Left lung (tissue), 4 donors: ENCODE measurements at regions not wholly inside any gene's neighbourhood (a gene's known extent, or its start where the extent isn't known, plus 50 kb on each side); places are given as distances from the start of the nearest gene placed in this dataset.

ENCODE experiments used
- ATAC-seq: fragments of 200-7000 bp; cut with Tn5 transposase; one replicate; pipeline ENCODE4 v1.9.1; 2020; ENCODE audit warnings: moderate library complexity
- DNase-seq, 4 donors: peaks; one replicate each; pipeline ENCODE4 v3.0.0-alpha.2; 2013 to 2020
- H3K27ac ChIP-seq, 2 donors: fragments of 200-600 bp; sonication (generic) in 1 of 2; one replicate each; pipeline versions ENCODE4 v1.5.0 to v1.8.0; 2020 to 2021
- H3K27me3 ChIP-seq, 2 donors: fragments of 200-600 bp; sonication (generic) in 1 of 2; one replicate each; pipeline versions ENCODE4 v1.5.0 to v1.8.0; 2020 to 2021
- H3K36me3 ChIP-seq, 2 donors: fragments of 200-600 bp; sonication (generic) in 1 of 2; one replicate each; pipeline versions ENCODE4 v1.5.0 to v1.8.0; 2020 to 2021
- H3K4me1 ChIP-seq, 2 donors: fragments of 200-600 bp; one replicate each; pipeline ENCODE4 v1.8.0; 2021
- H3K4me3 ChIP-seq, 2 donors: fragments of 200-600 bp; sonication (generic) in 1 of 2; one replicate each; pipeline versions ENCODE4 v1.5.0 to v1.8.0; 2020 to 2021; ENCODE audit warnings: mild to moderate bottlenecking in 1 of 2
- H3K9me3 ChIP-seq, 2 donors: fragments of 200-600 bp; sonication (generic) in 1 of 2; one replicate each; pipeline versions ENCODE4 v1.5.0 to v1.8.0; 2020 to 2021
- intact Hi-C, 2 donors: fragments of 100-400 bp; cut with DNase I; formaldehyde crosslinking; loops; one replicate each; pipeline versions ENCODE4 v1.11.2 to v1.14.2; 2022
- TF ChIP-seq, protein P1 (sequence below), 2 donors: fragments of 200-600 bp; sonication (generic) in 1 of 2; IDR thresholded peaks; one replicate each; pipeline versions ENCODE4 v1.5.0 to v1.8.0; 2021; ENCODE audit warnings: antibody characterized with exemption in 2 of 2
- donor health status: DM: no; HTN: yes; CAD: no.
- donor health status: DM: no; HTN: no; CAD: no.

DNA sequence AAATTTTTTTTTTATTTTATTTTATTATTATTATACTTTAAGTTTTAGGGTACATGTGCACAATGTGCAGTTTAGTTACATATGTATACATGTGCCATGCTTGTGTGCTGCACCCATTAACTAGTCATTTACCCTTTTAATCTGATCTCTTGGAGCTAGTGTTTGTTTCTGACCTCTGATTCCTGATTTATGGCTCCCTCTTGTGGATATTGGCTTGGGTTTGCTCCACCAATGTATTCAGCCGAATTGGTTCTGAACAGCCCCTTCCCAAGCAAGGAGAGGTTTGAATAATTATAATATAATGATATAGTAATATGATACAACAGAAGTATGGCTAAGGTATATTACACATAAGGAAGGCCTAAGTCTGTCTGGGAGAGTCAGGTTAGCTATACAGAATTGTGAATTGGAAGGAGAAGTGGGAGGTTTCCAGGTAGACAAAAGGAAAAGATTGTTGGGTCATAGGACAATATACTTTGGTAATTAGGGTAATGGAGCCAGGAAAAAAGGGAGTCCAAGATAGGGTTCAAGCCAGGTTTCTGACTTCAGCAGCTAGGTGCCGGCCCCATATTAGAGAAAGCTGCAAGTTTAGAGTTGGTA is 53.1 kb upstream of the HMCN1 start:
- TF ChIP-seq, protein P1, sequence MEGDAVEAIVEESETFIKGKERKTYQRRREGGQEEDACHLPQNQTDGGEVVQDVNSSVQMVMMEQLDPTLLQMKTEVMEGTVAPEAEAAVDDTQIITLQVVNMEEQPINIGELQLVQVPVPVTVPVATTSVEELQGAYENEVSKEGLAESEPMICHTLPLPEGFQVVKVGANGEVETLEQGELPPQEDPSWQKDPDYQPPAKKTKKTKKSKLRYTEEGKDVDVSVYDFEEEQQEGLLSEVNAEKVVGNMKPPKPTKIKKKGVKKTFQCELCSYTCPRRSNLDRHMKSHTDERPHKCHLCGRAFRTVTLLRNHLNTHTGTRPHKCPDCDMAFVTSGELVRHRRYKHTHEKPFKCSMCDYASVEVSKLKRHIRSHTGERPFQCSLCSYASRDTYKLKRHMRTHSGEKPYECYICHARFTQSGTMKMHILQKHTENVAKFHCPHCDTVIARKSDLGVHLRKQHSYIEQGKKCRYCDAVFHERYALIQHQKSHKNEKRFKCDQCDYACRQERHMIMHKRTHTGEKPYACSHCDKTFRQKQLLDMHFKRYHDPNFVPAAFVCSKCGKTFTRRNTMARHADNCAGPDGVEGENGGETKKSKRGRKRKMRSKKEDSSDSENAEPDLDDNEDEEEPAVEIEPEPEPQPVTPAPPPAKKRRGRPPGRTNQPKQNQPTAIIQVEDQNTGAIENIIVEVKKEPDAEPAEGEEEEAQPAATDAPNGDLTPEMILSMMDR (IDR thresholded peaks at IDR 0.05): peak; percentile 26 to 61
- DNase-seq: peak in 1 of 4 donors; percentile 50
- peak; percentile 86 for ATAC-seq
- peaks cover 4 to 24% of the 10 kb centered on the region in 2 donors for H3K4me1 ChIP-seq
- no peak overlapping the region for H3K27ac ChIP-seq
- intact Hi-C loops: no loop called here
- no peaks in the 10 kb centered on the region for H3K27me3 ChIP-seq
- no peaks in the 10 kb centered on the region for H3K9me3 ChIP-seq
- no peaks in the 10 kb centered on the region for H3K36me3 ChIP-seq
- H3K4me3 ChIP-seq: no peak overlapping the region

DNA sequence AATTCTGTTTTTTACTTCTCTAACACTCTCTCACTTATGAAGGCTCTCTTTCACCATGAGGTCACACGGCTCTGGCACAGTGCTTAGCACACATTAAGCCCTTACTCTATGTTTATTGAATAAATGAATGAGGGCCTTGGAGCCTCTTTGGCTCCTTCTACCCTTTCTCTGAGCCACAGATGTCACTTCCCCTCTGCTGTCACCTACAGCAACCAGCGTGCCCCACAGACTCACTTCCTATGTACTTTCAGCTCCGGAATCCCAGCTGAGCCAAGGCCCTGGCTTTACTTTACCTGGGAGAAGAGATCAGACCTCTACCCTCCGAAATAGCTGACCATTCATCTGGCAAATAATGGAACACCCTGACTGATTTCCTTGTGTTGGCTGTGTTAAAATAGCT is 53.7 kb upstream of the HMCN1 start:
- H3K27ac ChIP-seq: peak overlapping the region in 1 of 2 donors; percentile 39
- DNase-seq (peak in 1 of 4 donors; percentile 46), ATAC-seq (peak; percentile 32)
- H3K27me3 ChIP-seq: no peaks in the 10 kb centered on the region
- intact Hi-C loops: no loop called here
- H3K4me1 ChIP-seq: peaks cover 4 to 24% of the 10 kb centered on the region in 2 donors
- H3K4me3 ChIP-seq: no peak overlapping the region
- H3K9me3 ChIP-seq: no peaks in the 10 kb centered on the region
- TF ChIP-seq, protein P1 (IDR thresholded peaks at IDR 0.05): no peak
- H3K36me3 ChIP-seq: no peaks in the 10 kb centered on the region

DNA sequence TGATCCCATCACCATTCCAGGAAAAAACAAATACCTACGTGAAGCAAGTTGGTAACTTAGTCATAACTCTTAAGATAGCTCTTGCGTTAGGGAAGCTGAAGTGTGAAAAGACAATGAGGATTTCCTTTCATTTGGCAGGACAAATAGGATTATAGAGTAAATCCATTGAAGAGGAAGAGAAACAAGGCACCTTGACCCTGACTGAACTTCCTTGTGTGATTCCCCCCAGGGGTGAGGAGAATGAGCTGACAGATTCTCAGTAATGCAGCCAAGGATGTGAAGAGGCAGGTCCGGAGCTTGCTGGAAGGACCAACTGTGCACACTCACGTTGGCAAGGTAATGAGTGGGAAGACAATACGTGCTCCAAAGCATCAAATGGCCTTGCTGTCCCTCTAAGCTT is 55.0 kb upstream of the HMCN1 start:
- no peak for ATAC-seq
- no peaks in the 10 kb centered on the region for H3K9me3 ChIP-seq
- no peaks in the 10 kb centered on the region for H3K36me3 ChIP-seq
- TF ChIP-seq, protein P1 (IDR thresholded peaks at IDR 0.05): no peak
- peak in 1 of 4 donors; percentile 13 for DNase-seq
- no peak overlapping the region for H3K27ac ChIP-seq
- H3K4me3 ChIP-seq: no peak overlapping the region
- no peaks in the 10 kb centered on the region for H3K27me3 ChIP-seq
- intact Hi-C loops: no loop called here
- peaks cover 4 to 36% of the 10 kb centered on the region in 2 donors for H3K4me1 ChIP-seq

DNA sequence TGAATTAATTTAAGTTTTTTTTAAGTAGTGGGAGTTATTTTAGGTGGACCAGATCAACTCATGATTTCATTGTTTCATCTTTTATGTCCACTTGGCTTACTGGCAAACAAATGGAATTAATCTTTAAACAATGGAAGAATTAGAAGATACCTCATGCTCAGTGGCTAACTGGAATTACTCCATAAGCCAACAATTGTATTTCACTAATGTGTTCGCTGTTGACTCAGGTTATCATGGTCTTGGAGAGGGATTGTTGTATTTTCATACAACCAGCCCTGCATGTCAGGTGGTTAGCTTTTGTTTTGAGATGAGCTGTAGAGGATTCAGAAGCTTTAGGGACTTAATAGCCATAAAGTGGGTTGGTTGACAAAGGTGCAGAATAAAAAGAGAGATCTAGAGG is 57.2 kb upstream of the HMCN1 start:
- Histone ChIP-seq H3K9me3 (no peaks in the 10 kb centered on the region), H3K27me3 (no peaks in the 10 kb centered on the region), H3K4me3 (no peak overlapping the region), H3K4me1 (peaks cover 6 to 51% of the 10 kb centered on the region in 2 donors), H3K27ac (peak overlapping the region in 1 of 2 donors; percentile 13), H3K36me3 (no peaks in the 10 kb centered on the region)
- DNase-seq (no peak), ATAC-seq (no peak)
- intact Hi-C loops: no loop called here
- TF ChIP-seq, protein P1 (IDR thresholded peaks at IDR 0.05): no peak

DNA sequence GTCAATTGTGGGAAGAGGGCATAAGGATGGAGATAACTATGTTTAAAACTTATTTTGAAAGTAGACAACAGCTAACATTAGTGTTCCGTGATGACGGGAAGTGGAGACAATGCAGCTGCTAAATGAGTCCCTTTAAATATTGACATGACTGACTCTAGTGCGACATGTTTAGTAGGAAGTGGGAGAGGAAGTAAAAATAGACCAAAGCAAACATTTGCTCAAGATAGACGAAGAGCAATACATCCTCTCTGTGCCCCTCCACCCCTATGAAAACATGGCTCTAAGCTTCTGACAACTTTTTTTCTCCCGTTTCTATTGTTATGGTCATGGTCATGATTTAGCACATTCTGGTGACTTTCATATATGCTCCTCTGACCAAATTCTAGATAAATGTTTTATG is 60.0 kb upstream of the HMCN1 start:
- H3K4me3 ChIP-seq: no peak overlapping the region
- no peaks in the 10 kb centered on the region for H3K27me3 ChIP-seq
- H3K9me3 ChIP-seq: no peaks in the 10 kb centered on the region
- peak overlapping the region in 1 of 2 donors; percentile 77 for H3K27ac ChIP-seq
- peak; percentile 81 for ATAC-seq
- TF ChIP-seq, protein P1 (IDR thresholded peaks at IDR 0.05): no peak
- peaks cover 3 to 38% of the 10 kb centered on the region in 2 donors for H3K4me1 ChIP-seq
- intact Hi-C loops: no loop called here
- DNase-seq: peak in 1 of 4 donors; percentile 37
- H3K36me3 ChIP-seq: no peaks in the 10 kb centered on the region
